IMR-90 (cell line): ENCODE measurements at regions not wholly inside any gene's neighbourhood (a gene's known extent, or its start where the extent isn't known, plus 50 kb on each side); places are given as distances from the start of the nearest gene placed in this dataset.

Source experiments
- ATAC-seq: fragments of 200-7000 bp; cut with Tn5 transposase; 2 replicates; pipeline ENCODE4 v1.9.1; 2020; ENCODE audit warnings: low read depth, mild to moderate bottlenecking, moderate library complexity
- BruUV-seq: library from RNA; stranded (reverse); fragments of 400-500 nt; replicated peaks from 2 replicates; lab custom pipeline; 2021; lab: Mats Ljungman, UMichigan
- CTCF ChIA-PET: fragments of 300-600 bp; formaldehyde crosslinking; extraction: SDS; loops from one replicate; lab custom pipeline; 2021; ENCODE audit warnings: antibody characterized with exemption; lab: Yijun Ruan, JAX
- POLR2A ChIA-PET: fragments of 300-600 bp; sonication (Branson Sonifier 250); formaldehyde crosslinking; loops from one replicate; lab custom pipeline; 2022; ENCODE audit warnings: antibody characterized with exemption; ENCODE audit not compliant: unreplicated experiment; lab: Charles Lee
- DNase-seq: peaks from one replicate; pipeline ENCODE4 v3.0.0; 2013
- H2AFZ ChIP-seq: replicated peaks from 2 replicates; pipeline ENCODE3; 2013; ENCODE audit warnings: low read length, mild to moderate bottlenecking; ENCODE audit not compliant: poor library complexity
- H2AK5ac ChIP-seq: 2 replicates; pipeline ENCODE4 v1.6.1; 2013; ENCODE audit warnings: low read depth, low read length, inconsistent platforms
- H2AK9ac ChIP-seq: replicated peaks from 2 replicates; pipeline ENCODE3; 2013; ENCODE audit warnings: mild to moderate bottlenecking, low read depth, low read length, moderate library complexity; ENCODE audit not compliant: poor library complexity
- H2BK120ac ChIP-seq: 2 replicates; pipeline ENCODE4 v1.6.1; 2013; ENCODE audit warnings: low read depth, low read length, inconsistent platforms
- H2BK15ac ChIP-seq: 3 replicates; pipeline ENCODE4 v1.6.1; 2013; ENCODE audit warnings: low read depth, low read length, inconsistent platforms
- H2BK20ac ChIP-seq: 2 replicates; pipeline ENCODE4 v1.6.1; 2013; ENCODE audit warnings: low read depth, mild to moderate bottlenecking, inconsistent platforms, low read length, moderate library complexity
- H2BK5ac ChIP-seq: 2 replicates; pipeline ENCODE4 v1.6.1; 2013; ENCODE audit warnings: mild to moderate bottlenecking, low read depth, low read length, inconsistent platforms; ENCODE audit not compliant: poor library complexity, severe bottlenecking
- H3K14ac ChIP-seq: replicated peaks from 2 replicates; pipeline ENCODE4 v1.6.1; 2013; ENCODE audit warnings: low read depth, low read length, inconsistent platforms
- H3K18ac ChIP-seq: 2 replicates; pipeline ENCODE4 v1.6.1; 2013; ENCODE audit warnings: low read depth, low read length, control low read depth
- H3K23ac ChIP-seq: 2 replicates; pipeline ENCODE4 v1.6.1; 2013; ENCODE audit warnings: low read depth, low read length, inconsistent platforms
- H3K27ac ChIP-seq: 2 replicates; pipeline ENCODE4 v1.5.1; 2013; ENCODE audit warnings: mild to moderate bottlenecking, control low read depth, low read length; ENCODE audit not compliant: insufficient read depth
- H3K27me3 ChIP-seq: 2 replicates; pipeline ENCODE4 v1.6.1; 2013; ENCODE audit warnings: low read length; ENCODE audit not compliant: control insufficient read depth, insufficient read depth
- H3K36me3 ChIP-seq: 2 replicates; pipeline ENCODE4 v1.6.1; 2013; ENCODE audit warnings: low read length, mixed read lengths; ENCODE audit not compliant: control insufficient read depth, insufficient read depth
- H3K4ac ChIP-seq: 2 replicates; pipeline ENCODE4 v1.6.1; 2013; ENCODE audit warnings: low read depth, low read length, inconsistent platforms
- H3K4me1 ChIP-seq: 2 replicates; pipeline ENCODE4 v1.6.1; 2013; ENCODE audit warnings: low read length, mixed read lengths; ENCODE audit not compliant: control insufficient read depth, insufficient read depth
- H3K4me2 ChIP-seq: 2 replicates; pipeline ENCODE4 v1.6.1; 2013; ENCODE audit warnings: low read depth, mild to moderate bottlenecking, control low read depth, low read length, moderate library complexity
- H3K4me3 ChIP-seq: 2 replicates; pipeline ENCODE4 v1.5.1; 2013; ENCODE audit warnings: low read depth, mild to moderate bottlenecking, control low read depth, low read length, moderate library complexity; ENCODE audit not compliant: insufficient read depth
- H3K56ac ChIP-seq: 2 replicates; pipeline ENCODE4 v1.6.1; 2013; ENCODE audit warnings: low read length, inconsistent platforms; ENCODE audit not compliant: insufficient read depth; ENCODE audit errors: extremely low read depth
- H3K79me1 ChIP-seq, 2 experiments: 2 replicates each; pipeline ENCODE4 v1.6.1; 2013; ENCODE audit warnings: low read length in 2 of 2, inconsistent platforms in 1 of 2, low read depth in 1 of 2
- H3K9ac ChIP-seq: 2 replicates; pipeline ENCODE4 v1.6.1; 2013; ENCODE audit warnings: low read depth, low read length, control low read depth
- H3K9me1 ChIP-seq: 2 replicates; pipeline ENCODE4 v1.6.1; 2013; ENCODE audit warnings: low read length, inconsistent platforms; ENCODE audit not compliant: insufficient read depth
- H3K9me3 ChIP-seq: 2 replicates; pipeline ENCODE4 v1.6.1; 2013; ENCODE audit warnings: low read length; ENCODE audit not compliant: control insufficient read depth, insufficient read depth
- H4K20me1 ChIP-seq: 2 replicates; pipeline ENCODE4 v1.6.1; 2013; ENCODE audit warnings: low read length, inconsistent platforms; ENCODE audit not compliant: insufficient read depth
- H4K5ac ChIP-seq: 2 replicates; pipeline ENCODE4 v1.6.1; 2013; ENCODE audit warnings: mild to moderate bottlenecking, low read depth, low read length, control low read depth
- H4K8ac ChIP-seq, 2 experiments: 2 replicates each; pipeline ENCODE4 v1.6.1; 2013; ENCODE audit warnings: low read depth in 2 of 2, low read length in 2 of 2, control low read depth in 1 of 2, inconsistent platforms in 1 of 2
- H4K91ac ChIP-seq: 2 replicates; pipeline ENCODE4 v1.6.1; 2013; ENCODE audit warnings: low read depth, low read length, inconsistent platforms; ENCODE audit not compliant: insufficient read depth
- ELK1 ChIP-seq: fragments of 150-350 bp; IDR thresholded peaks from 2 replicates; pipeline ENCODE4 v1.6.1; 2016; ENCODE audit warnings: low read depth, mild to moderate bottlenecking, low read length, moderate library complexity, borderline replicate concordance
- FOS ChIP-seq: fragments of 150-350 bp; IDR thresholded peaks from 2 replicates; pipeline ENCODE4 v1.6.1; 2016; ENCODE audit warnings: low read depth, low read length
- MAZ ChIP-seq: IDR thresholded peaks from 2 replicates; pipeline ENCODE4 v1.6.1; 2012; ENCODE audit warnings: low read depth, mild to moderate bottlenecking, low read length, improper control_type of control experiment, moderate library complexity, borderline replicate concordance
- MXI1 ChIP-seq: IDR thresholded peaks from 2 replicates; pipeline ENCODE4 v1.6.1; 2012; ENCODE audit warnings: low read depth, mild to moderate bottlenecking, low read length, moderate library complexity, borderline replicate concordance
- POLR2A ChIP-seq: IDR thresholded peaks from 2 replicates; pipeline ENCODE4 v1.6.1; 2012; ENCODE audit warnings: mild to moderate bottlenecking, low read depth, low read length
- USF2 ChIP-seq: fragments of 150-350 bp; IDR thresholded peaks from 2 replicates; pipeline ENCODE4 v1.6.1; 2017; ENCODE audit warnings: mild to moderate bottlenecking, antibody characterized with exemption, low read length, low read depth
- WGBS, 2 experiments: methylation state at CpG; one replicate each; pipeline versions ENCODE4 v1.1.5 to v1.1.7; 2013; ENCODE audit warnings: missing lambda C conversion rate in 2 of 2; ENCODE audit not compliant: insufficient read length in 1 of 2; ENCODE audit errors: extremely low coverage in 2 of 2; 5-methylcytosine and 5-hydroxymethylcytosine counted together
- dilution Hi-C: fragments of 300-500 bp; cut with HindIII; formaldehyde crosslinking; loops from one replicate; pipeline ENCODE4 v1.14.3; 2018; ENCODE audit warnings: low sequenced_read_pairs; ENCODE audit not compliant: unreplicated experiment
- in situ Hi-C: fragments of 300-500 bp; cut with MboI; formaldehyde crosslinking; loops from 3 replicates; pipeline ENCODE4 v1.14.3; 2019; ENCODE audit warnings: low sequenced_read_pairs, inconsistent platforms, mixed read lengths
- intact Hi-C: fragments of 100-400 bp; cut with micrococcal nuclease; formaldehyde crosslinking; loops from 2 replicates; pipeline ENCODE4 v1.10.0; 2022

- WGBS, 2 experiments, result 100% methylated on average over 1 of the region's 1 CpG; no CpG with 5 or more reads in 1 of the 2 experiments
- Histone ChIP-seq H3K4me3 (no peak overlapping the region), H3K14ac (no peak overlapping the region), H2BK120ac (no peak overlapping the region), H3K27me3 (peaks cover 7% of the 10 kb centered on the region), H2AFZ (no peak overlapping the region), H3K23ac (no peak overlapping the region), H4K5ac (no peak overlapping the region), H3K4ac (no peak overlapping the region), H4K91ac (no peak overlapping the region), H3K4me1 (no peaks in the 10 kb centered on the region), H2AK9ac (no peak overlapping the region), H3K36me3 (no peaks in the 10 kb centered on the region), H2BK20ac (no peak overlapping the region), H3K27ac (no peak overlapping the region), H4K20me1 (no peaks in the 10 kb centered on the region), H2BK15ac (no peak overlapping the region), H3K56ac (no peak overlapping the region), H2BK5ac (no peak overlapping the region), H2AK5ac (no peak overlapping the region), H3K9ac (no peak overlapping the region), H4K8ac (no peak overlapping the region), H3K9me1 (no peaks in the 10 kb centered on the region), H3K18ac (no peak overlapping the region), H3K79me1 (no peaks in the 10 kb centered on the region), H3K9me3 (peaks cover 4% of the 10 kb centered on the region), H3K4me2 (no peak overlapping the region)
- in situ Hi-C loops, result no loop called here
- ChIA-PET POLR2A (no interaction called here), CTCF (no interaction called here)
- TF ChIP-seq MXI1 (no peak), MAZ (no peak), POLR2A (no peak), FOS (no peak), USF2 (no peak), ELK1 (no peak)
- no peak for ATAC-seq
- DNase-seq, result no peak
- dilution Hi-C loops, result no loop called here
- intact Hi-C loops, result no loop called here
- no TSS peak for BruUV-seq
Measured at GRCh38 chr6:14591998-14592397, 474.4 kb downstream of the CD83 start.
